GM12891 (cell line): ENCODE measurements at regions not wholly inside any gene's neighbourhood (a gene's known extent, or its start where the extent isn't known, plus 50 kb on each side); places are given as distances from the start of the nearest gene placed in this dataset.

Experiments used
- POLR2A ChIP-seq: IDR thresholded peaks from 2 replicates; pipeline ENCODE4 v1.6.1; 2011; ENCODE audit warnings: low read depth, low read length, control low read depth
- POLR2AphosphoS5 ChIP-seq: IDR thresholded peaks from 2 replicates; pipeline ENCODE4 v1.6.1; 2011; ENCODE audit warnings: low read depth, low read length, control low read depth
- POU2F2 ChIP-seq: IDR thresholded peaks from 2 replicates; pipeline ENCODE4 v1.6.1; 2011; ENCODE audit warnings: low read depth, mild to moderate bottlenecking, control low read depth, low read length, moderate library complexity
- TAF1 ChIP-seq: IDR thresholded peaks from 2 replicates; pipeline ENCODE4 v1.6.1; 2011; ENCODE audit warnings: low read depth, low read length, control low read depth

DNA sequence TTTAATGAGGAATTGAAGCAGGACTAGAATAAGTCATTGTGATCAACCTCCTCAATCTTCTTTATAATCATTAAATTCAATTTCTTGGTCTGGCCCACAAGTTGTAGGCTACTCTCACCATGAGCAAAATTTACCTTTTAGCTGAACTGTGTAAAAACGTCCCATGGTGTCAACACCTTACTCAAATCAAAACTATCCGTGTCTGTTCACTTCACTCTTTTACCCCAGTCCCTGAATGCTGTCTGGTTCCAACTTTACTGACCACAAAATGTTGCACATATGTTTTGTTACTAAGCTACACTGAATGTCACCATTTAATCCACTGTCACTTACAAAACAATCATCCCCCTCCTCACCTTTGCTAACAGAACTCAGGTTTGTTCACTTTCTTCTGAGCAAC, 951.6 kb upstream of the SLC39A10 start:
- no peak for TF ChIP-seq TAF1
- TF ChIP-seq POLR2A: no peak
- TF ChIP-seq POLR2AphosphoS5: no peak
- no peak for TF ChIP-seq POU2F2
